ENCODE measurements at regions not wholly inside any gene's neighbourhood (a gene's known extent, or its start where the extent isn't known, plus 50 kb on each side); places are given as distances from the start of the nearest gene placed in this dataset.

DNA sequence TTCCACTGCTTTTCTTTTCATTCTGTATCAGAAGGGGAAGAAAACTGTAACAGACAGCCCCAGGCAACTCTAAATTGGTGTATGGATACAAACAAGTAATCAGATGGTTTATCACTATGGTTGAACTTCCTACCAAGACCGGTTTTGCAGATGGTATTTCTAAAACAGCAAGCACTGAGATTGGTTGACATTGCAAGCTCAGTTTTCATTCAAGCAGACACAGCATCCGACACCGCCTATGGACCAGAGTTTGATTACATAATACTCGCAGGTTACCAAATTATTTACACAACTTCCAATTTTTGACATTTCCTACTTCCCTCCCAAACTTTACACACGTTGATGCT lies 209.9 kb downstream of the ALDH8A1 start:
- no peak overlapping the region for H3K27ac ChIP-seq

DNA sequence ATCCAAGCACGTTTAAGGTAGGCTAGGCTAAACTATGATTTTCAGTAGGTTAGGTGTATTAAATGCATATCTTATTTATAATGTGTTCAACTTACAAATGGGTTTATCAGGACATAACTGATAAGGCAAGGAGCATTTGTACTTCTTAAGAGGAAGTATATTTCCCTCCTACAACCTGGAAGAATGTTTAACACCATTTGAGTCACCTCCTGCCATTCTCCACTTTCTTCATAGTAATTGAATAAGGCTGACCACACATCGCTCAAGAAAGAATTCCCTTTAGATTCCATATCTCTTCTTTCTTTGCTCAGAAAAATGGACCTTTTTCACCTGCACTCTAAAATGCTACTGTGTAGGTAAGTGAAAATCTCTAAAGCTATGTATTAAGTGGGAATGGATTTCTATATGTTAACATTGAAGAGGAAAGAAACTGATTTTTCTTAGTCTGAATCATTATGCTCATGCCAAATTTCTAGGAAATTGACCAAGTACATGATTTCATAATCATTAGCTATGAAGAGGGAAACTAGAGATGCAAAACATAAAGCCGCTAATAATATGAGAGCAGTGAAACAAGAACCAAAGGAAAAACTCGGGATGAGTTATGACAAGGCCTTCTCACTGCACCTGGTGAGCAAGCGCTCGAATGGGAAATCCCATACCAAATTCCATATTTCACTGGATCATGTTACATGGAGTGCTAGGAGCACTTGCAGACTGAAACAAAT lies 210.4 kb downstream of the ALDH8A1 start:
- H3K36me3 ChIP-seq: no peaks in the 10 kb centered on the region
- DNase-seq (no peak), ATAC-seq (peak in 1 of 4 donors; percentile 36), FAIRE-seq (no peak)
- H3K9me3 ChIP-seq: no peaks in the 10 kb centered on the region
- TF ChIP-seq, protein P1, sequence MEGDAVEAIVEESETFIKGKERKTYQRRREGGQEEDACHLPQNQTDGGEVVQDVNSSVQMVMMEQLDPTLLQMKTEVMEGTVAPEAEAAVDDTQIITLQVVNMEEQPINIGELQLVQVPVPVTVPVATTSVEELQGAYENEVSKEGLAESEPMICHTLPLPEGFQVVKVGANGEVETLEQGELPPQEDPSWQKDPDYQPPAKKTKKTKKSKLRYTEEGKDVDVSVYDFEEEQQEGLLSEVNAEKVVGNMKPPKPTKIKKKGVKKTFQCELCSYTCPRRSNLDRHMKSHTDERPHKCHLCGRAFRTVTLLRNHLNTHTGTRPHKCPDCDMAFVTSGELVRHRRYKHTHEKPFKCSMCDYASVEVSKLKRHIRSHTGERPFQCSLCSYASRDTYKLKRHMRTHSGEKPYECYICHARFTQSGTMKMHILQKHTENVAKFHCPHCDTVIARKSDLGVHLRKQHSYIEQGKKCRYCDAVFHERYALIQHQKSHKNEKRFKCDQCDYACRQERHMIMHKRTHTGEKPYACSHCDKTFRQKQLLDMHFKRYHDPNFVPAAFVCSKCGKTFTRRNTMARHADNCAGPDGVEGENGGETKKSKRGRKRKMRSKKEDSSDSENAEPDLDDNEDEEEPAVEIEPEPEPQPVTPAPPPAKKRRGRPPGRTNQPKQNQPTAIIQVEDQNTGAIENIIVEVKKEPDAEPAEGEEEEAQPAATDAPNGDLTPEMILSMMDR (IDR thresholded peaks at IDR 0.05): no peak
- WGBS, 2 donors: 85 to 92% methylated on average over 6 of the region's 6 CpGs
- intact Hi-C loops (cut with DNase I): no loop called here
- H3K27me3 ChIP-seq: no peaks in the 10 kb centered on the region
- H3K4me1 ChIP-seq: no peaks in the 10 kb centered on the region
- no peak overlapping the region for H3K27ac ChIP-seq
- H3K4me3 ChIP-seq: no peak overlapping the region

More for the DNA sequence above, 209.9 kb downstream of the ALDH8A1 start:
- no peak overlapping the region for H3K4me3 ChIP-seq
- H3K36me3 ChIP-seq: no peaks in the 10 kb centered on the region
- 59 to 64% methylated on average over 5 of the region's 5 CpGs for WGBS, 2 donors
- TF ChIP-seq, protein P1 (IDR thresholded peaks at IDR 0.05): no peak
- peak in 2 of 4 donors; percentile 23 to 25 for ATAC-seq
- H3K9me3 ChIP-seq: no peaks in the 10 kb centered on the region
- FAIRE-seq: no peak
- no peaks in the 10 kb centered on the region for H3K4me1 ChIP-seq
- no peak for DNase-seq
- intact Hi-C loops (cut with DNase I): no loop called here
- H3K27me3 ChIP-seq: no peaks in the 10 kb centered on the region

DNA sequence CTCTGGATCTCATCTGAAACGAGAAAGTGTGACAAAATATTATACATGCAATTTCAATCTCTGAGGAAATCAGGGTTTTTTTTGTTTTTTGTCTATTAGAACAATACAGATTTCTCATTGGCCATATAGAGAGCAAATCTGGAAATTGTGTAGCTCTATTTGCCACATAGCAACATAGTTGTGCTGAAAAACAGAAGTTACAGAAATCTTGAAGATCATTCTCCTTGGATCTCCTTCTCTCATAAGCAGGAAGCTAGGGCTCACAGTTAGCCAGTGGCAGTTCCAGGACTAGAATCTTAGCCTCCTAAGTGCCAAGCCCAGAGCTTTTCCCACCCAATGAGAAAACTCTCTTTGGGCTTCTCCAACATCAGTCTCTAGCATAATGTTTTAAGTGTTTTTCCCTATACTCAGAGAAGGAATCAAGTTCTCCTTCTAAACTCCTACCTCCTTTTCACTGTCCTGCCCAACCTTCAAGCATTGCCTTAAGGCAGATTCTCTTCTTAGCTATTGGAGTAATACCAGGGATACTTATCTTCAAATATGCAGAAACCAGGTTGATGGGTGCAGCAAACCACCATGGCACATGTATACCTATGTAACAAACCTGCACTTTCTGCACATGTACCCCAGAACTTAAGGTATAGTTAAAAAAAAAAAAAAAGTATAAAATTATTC lies 211.6 kb downstream of the ALDH8A1 start:
- no peaks in the 10 kb centered on the region for H3K27me3 ChIP-seq

DNA sequence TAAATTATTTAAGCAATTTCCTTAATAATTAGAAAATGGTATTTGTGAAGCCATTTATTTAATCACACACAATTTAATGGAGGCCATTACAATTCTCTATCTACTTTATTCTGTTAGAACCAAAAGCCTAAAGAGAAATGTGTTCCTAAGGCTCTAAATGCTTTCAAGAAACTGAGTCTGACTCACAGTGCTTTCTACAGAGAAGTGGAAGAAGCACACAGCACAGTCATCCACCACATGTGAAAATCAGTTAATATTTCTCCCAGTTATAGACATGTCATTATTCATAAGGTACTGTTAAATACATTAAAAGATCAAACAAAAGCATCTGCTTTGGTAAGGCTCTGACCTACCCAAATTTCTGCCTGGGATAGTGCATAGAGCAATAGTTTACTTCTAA lies 214.4 kb downstream of the ALDH8A1 start:
- H3K4me3 ChIP-seq: no peak overlapping the region
- H3K36me3 ChIP-seq: no peaks in the 10 kb centered on the region
- no peaks in the 10 kb centered on the region for H3K9me3 ChIP-seq
- TF ChIP-seq, protein P1 (IDR thresholded peaks at IDR 0.05): no peak
- no peak for ATAC-seq
- no peaks in the 10 kb centered on the region for H3K4me1 ChIP-seq
- FAIRE-seq: no peak
- H3K27me3 ChIP-seq: no peaks in the 10 kb centered on the region
- intact Hi-C loops (cut with DNase I): no loop called here
- no peak for DNase-seq
- H3K27ac ChIP-seq: no peak overlapping the region

More for the DNA sequence above, 211.6 kb downstream of the ALDH8A1 start:
- H3K4me3 ChIP-seq: no peak overlapping the region
- H3K36me3 ChIP-seq: no peaks in the 10 kb centered on the region
- 53 to 58% methylated on average over 1 of the region's 1 CpG for WGBS, 2 donors
- FAIRE-seq (no peak), ATAC-seq (no peak), DNase-seq (no peak)
- intact Hi-C loops (cut with DNase I): no loop called here
- TF ChIP-seq, protein P1 (IDR thresholded peaks at IDR 0.05): no peak
- H3K27ac ChIP-seq: no peak overlapping the region
- H3K4me1 ChIP-seq: no peaks in the 10 kb centered on the region
- no peaks in the 10 kb centered on the region for H3K9me3 ChIP-seq

DNA sequence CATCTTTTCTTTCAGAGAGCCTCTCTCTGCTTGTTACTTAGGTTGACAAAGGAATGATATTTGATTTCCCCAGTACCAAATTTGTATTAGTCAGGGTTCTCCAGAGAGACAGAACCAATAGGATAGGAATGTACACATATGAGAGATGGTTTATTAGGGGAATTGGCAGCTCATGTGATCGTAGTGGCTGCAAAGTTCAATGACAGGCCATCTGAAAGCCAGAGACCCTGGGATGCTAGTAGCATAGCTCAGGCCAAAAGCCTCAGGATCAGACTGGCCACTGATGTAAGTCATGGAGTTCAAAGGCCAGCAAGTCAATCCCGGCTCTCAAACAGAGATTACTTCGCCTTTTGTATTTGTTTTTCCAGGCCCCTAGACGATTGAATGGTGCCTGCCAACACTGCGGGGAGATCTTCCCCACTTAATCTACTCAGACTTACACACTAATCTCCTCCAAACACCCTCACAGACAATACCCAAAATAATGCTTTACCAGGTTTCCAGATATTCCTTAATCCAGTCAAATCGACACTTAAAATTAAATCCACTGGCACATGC lies 215.5 kb downstream of the ALDH8A1 start:
- Histone ChIP-seq H3K4me1 (no peaks in the 10 kb centered on the region), H3K9me3 (no peaks in the 10 kb centered on the region), H3K27me3 (no peaks in the 10 kb centered on the region), H3K36me3 (no peaks in the 10 kb centered on the region), H3K4me3 (no peak overlapping the region), H3K27ac (no peak overlapping the region)
- no peak for FAIRE-seq
- WGBS, 2 donors: 57% methylated on average over 6 of the region's 6 CpGs
- no peak for DNase-seq
- TF ChIP-seq, protein P1 (IDR thresholded peaks at IDR 0.05): no peak
- intact Hi-C loops (cut with DNase I): no loop called here
- no peak for ATAC-seq
